ENCODE measurements at regions not wholly inside any gene's neighbourhood (a gene's known extent, or its start where the extent isn't known, plus 50 kb on each side); places are given as distances from the start of the nearest gene placed in this dataset.

- H3K36me3 ChIP-seq (ENCODE audit: control insufficient read depth in 2 of 2, insufficient read depth in 2 of 2, low read length in 2 of 2), result no peaks in the 10 kb centered on the region
- no peaks in the 10 kb centered on the region for H3K4me1 ChIP-seq (ENCODE audit: control insufficient read depth in 2 of 2, insufficient read depth in 2 of 2, low read length in 2 of 2)
- H3K27ac ChIP-seq (ENCODE audit: low read depth in 2 of 2, low read length in 2 of 2), result no peak overlapping the region
- H3K27me3 ChIP-seq (ENCODE audit: control insufficient read depth in 2 of 2, insufficient read depth in 2 of 2, low read length in 2 of 2), result no peaks in the 10 kb centered on the region
- H3K4me3 ChIP-seq (ENCODE audit: low read length in 2 of 2), result no peak overlapping the region
- no peak overlapping the region for H3K9ac ChIP-seq (ENCODE audit: low read depth in 1 of 2, low read length in 2 of 2)
- no peaks in the 10 kb centered on the region for H3K9me3 ChIP-seq (ENCODE audit: control insufficient read depth in 2 of 2, low read length in 2 of 2)
Observed at GRCh38 chr5:85148701-85149100, 764.0 kb upstream of the EDIL3 start.

DNA sequence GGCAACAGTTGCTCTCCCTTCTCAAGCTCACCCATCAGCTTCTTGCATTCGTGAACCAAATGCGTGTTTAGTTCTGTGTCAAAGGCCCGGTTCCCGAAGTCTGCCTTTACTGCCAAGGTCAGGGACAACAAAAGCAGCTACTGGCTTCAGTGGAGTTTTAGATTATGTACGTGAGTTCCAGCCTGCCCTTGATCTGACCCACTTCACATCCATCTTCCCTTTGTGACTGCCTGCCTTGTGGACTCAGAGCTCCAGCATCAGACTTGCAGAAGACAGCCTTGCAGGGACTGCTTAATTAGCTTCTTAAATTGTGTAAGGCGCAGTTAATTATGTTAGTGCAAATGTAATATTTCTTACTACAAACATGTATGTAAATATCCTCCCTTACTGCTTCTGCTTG, 774.7 kb upstream of the EDIL3 start:
- Histone ChIP-seq H3K4me3 (ENCODE audit: low read length in 2 of 2) (no peak overlapping the region), H3K9ac (ENCODE audit: low read depth in 1 of 2, low read length in 2 of 2) (no peak overlapping the region)

DNA sequence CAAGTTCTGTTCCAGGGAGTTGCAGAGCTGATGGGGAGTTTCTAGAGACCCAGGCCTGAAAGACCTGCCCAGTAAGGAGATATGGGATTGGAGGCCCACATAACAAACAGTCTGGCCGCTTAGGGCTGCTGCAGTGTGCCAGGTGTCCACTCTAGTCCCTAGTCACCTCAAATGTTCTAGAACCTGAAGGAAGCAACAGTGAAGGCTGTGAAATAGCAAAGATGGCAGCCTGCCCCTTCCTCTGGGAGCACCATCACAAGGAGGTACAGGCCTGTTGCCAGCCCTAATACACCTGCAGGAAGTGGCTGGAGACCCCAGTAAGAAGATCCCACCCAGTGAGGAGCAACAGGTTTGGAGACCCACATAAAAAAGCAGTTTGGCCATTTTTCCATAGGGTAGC, 783.8 kb upstream of the EDIL3 start:
- no peaks in the 10 kb centered on the region for H3K27me3 ChIP-seq (ENCODE audit: control insufficient read depth in 2 of 2, insufficient read depth in 2 of 2, low read length in 2 of 2)
- H3K4me3 ChIP-seq (ENCODE audit: low read length in 2 of 2), result no peak overlapping the region
- H3K9me3 ChIP-seq (ENCODE audit: control insufficient read depth in 2 of 2, low read length in 2 of 2), result no peaks in the 10 kb centered on the region
- no peak overlapping the region for H3K27ac ChIP-seq (ENCODE audit: low read depth in 2 of 2, low read length in 2 of 2)
- H3K9ac ChIP-seq (ENCODE audit: low read depth in 1 of 2, low read length in 2 of 2), result no peak overlapping the region
- no peaks in the 10 kb centered on the region for H3K36me3 ChIP-seq (ENCODE audit: control insufficient read depth in 2 of 2, insufficient read depth in 2 of 2, low read length in 2 of 2)
- H3K4me1 ChIP-seq (ENCODE audit: control insufficient read depth in 2 of 2, insufficient read depth in 2 of 2, low read length in 2 of 2), result no peaks in the 10 kb centered on the region

More for the DNA sequence above, 774.7 kb upstream of the EDIL3 start:
- H3K36me3 ChIP-seq (ENCODE audit: control insufficient read depth in 2 of 2, insufficient read depth in 2 of 2, low read length in 2 of 2), result no peaks in the 10 kb centered on the region
- no peaks in the 10 kb centered on the region for H3K27me3 ChIP-seq (ENCODE audit: control insufficient read depth in 2 of 2, insufficient read depth in 2 of 2, low read length in 2 of 2)
- H3K9me3 ChIP-seq (ENCODE audit: control insufficient read depth in 2 of 2, low read length in 2 of 2), result no peaks in the 10 kb centered on the region
- no peak overlapping the region for H3K27ac ChIP-seq (ENCODE audit: low read depth in 2 of 2, low read length in 2 of 2)
- H3K4me1 ChIP-seq (ENCODE audit: control insufficient read depth in 2 of 2, insufficient read depth in 2 of 2, low read length in 2 of 2), result no peaks in the 10 kb centered on the region

DNA sequence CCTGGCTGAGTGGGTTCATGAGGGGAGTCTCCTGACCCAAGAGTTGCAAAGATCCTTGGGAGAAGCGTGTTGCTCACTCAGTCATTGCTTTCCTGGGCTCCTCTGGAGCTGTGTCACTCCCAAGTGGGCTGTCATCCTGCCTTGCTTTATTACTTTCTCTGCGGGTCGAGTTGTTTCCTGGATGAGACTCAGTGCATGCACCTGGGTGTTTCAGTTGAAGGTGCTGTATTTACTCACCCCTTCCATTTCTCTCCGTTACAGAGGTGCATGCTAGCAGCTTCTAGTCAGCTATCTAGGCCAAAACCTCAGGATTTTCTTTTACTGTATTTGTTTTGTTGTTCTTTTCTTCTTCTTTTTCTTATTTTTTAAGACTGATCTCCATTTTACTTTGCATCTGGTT, 785.5 kb upstream of the EDIL3 start:
- Histone ChIP-seq H3K27me3 (ENCODE audit: control insufficient read depth in 2 of 2, insufficient read depth in 2 of 2, low read length in 2 of 2) (no peaks in the 10 kb centered on the region), H3K9ac (ENCODE audit: low read depth in 1 of 2, low read length in 2 of 2) (no peak overlapping the region), H3K9me3 (ENCODE audit: control insufficient read depth in 2 of 2, low read length in 2 of 2) (no peaks in the 10 kb centered on the region), H3K4me3 (ENCODE audit: low read length in 2 of 2) (no peak overlapping the region), H3K36me3 (ENCODE audit: control insufficient read depth in 2 of 2, insufficient read depth in 2 of 2, low read length in 2 of 2) (no peaks in the 10 kb centered on the region), H3K27ac (ENCODE audit: low read depth in 2 of 2, low read length in 2 of 2) (no peak overlapping the region), H3K4me1 (ENCODE audit: control insufficient read depth in 2 of 2, insufficient read depth in 2 of 2, low read length in 2 of 2) (no peaks in the 10 kb centered on the region)

DNA sequence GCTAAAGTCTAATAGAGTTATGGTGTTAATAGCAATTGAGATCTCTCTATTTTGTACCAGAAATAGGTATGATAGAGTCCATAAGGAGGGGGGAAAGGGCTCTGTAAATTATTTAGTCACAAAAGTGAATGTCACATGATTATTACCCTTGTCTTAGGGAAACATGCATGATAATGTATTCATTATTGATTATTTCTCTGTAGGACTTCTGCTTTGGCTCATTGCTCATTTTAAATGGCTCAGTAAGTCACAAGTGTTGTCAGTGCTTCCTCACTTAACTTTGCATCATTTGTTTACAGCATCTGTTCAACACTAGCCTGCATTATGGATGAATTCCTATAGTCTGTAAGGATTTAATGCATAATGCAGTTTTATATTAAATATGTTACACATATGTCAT, 788.8 kb upstream of the EDIL3 start:
- Histone ChIP-seq H3K9ac (ENCODE audit: low read depth in 1 of 2, low read length in 2 of 2) (no peak overlapping the region), H3K27me3 (ENCODE audit: control insufficient read depth in 2 of 2, insufficient read depth in 2 of 2, low read length in 2 of 2) (no peaks in the 10 kb centered on the region), H3K36me3 (ENCODE audit: control insufficient read depth in 2 of 2, insufficient read depth in 2 of 2, low read length in 2 of 2) (no peaks in the 10 kb centered on the region), H3K4me1 (ENCODE audit: control insufficient read depth in 2 of 2, insufficient read depth in 2 of 2, low read length in 2 of 2) (no peaks in the 10 kb centered on the region), H3K4me3 (ENCODE audit: low read length in 2 of 2) (no peak overlapping the region), H3K27ac (ENCODE audit: low read depth in 2 of 2, low read length in 2 of 2) (no peak overlapping the region), H3K9me3 (ENCODE audit: control insufficient read depth in 2 of 2, low read length in 2 of 2) (no peaks in the 10 kb centered on the region)

- Histone ChIP-seq H3K36me3 (ENCODE audit: control insufficient read depth in 2 of 2, insufficient read depth in 2 of 2, low read length in 2 of 2) (no peaks in the 10 kb centered on the region), H3K4me3 (ENCODE audit: low read length in 2 of 2) (no peak overlapping the region), H3K27ac (ENCODE audit: low read depth in 2 of 2, low read length in 2 of 2) (no peak overlapping the region), H3K9ac (ENCODE audit: low read depth in 1 of 2, low read length in 2 of 2) (no peak overlapping the region), H3K9me3 (ENCODE audit: control insufficient read depth in 2 of 2, low read length in 2 of 2) (no peaks in the 10 kb centered on the region), H3K4me1 (ENCODE audit: control insufficient read depth in 2 of 2, insufficient read depth in 2 of 2, low read length in 2 of 2) (no peaks in the 10 kb centered on the region), H3K27me3 (ENCODE audit: control insufficient read depth in 2 of 2, insufficient read depth in 2 of 2, low read length in 2 of 2) (no peaks in the 10 kb centered on the region)
Observed at GRCh38 chr5:85182344-85182743, 797.7 kb upstream of the EDIL3 start.

DNA sequence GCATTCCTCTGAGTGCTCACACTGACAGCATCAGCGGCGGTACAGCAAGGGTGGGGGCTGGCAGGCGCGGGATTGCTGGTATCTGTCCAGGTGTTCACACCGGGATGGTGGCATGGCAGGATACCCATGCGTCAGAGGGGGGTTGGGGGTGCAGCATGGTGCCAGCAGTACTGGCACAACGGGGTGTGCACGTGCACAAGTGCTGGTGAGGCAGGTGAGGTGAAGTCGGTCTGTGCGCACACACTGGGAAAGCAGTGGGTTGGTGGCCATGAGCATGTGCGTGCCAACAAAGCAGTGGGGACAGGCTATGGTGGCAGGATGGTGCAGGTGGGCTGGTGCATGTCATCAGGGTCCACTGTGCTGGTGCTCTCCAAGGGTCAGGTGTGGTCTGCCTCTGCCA, 819.6 kb upstream of the EDIL3 start:
- no peak overlapping the region for H3K4me3 ChIP-seq (ENCODE audit: low read length in 2 of 2)
- H3K9ac ChIP-seq (ENCODE audit: low read depth in 1 of 2, low read length in 2 of 2), result no peak overlapping the region
- no peaks in the 10 kb centered on the region for H3K4me1 ChIP-seq (ENCODE audit: control insufficient read depth in 2 of 2, insufficient read depth in 2 of 2, low read length in 2 of 2)
- no peaks in the 10 kb centered on the region for H3K36me3 ChIP-seq (ENCODE audit: control insufficient read depth in 2 of 2, insufficient read depth in 2 of 2, low read length in 2 of 2)
- H3K27ac ChIP-seq (ENCODE audit: low read depth in 2 of 2, low read length in 2 of 2), result no peak overlapping the region
- H3K9me3 ChIP-seq (ENCODE audit: control insufficient read depth in 2 of 2, low read length in 2 of 2), result no peaks in the 10 kb centered on the region
- H3K27me3 ChIP-seq (ENCODE audit: control insufficient read depth in 2 of 2, insufficient read depth in 2 of 2, low read length in 2 of 2), result no peaks in the 10 kb centered on the region

GRCh38 chr5:85205430-85205829, 820.8 kb upstream of the EDIL3 start:
- Histone ChIP-seq H3K4me3 (ENCODE audit: low read length in 2 of 2) (no peak overlapping the region), H3K9ac (ENCODE audit: low read depth in 1 of 2, low read length in 2 of 2) (no peak overlapping the region), H3K36me3 (ENCODE audit: control insufficient read depth in 2 of 2, insufficient read depth in 2 of 2, low read length in 2 of 2) (no peaks in the 10 kb centered on the region), H3K27me3 (ENCODE audit: control insufficient read depth in 2 of 2, insufficient read depth in 2 of 2, low read length in 2 of 2) (no peaks in the 10 kb centered on the region), H3K4me1 (ENCODE audit: control insufficient read depth in 2 of 2, insufficient read depth in 2 of 2, low read length in 2 of 2) (no peaks in the 10 kb centered on the region), H3K27ac (ENCODE audit: low read depth in 2 of 2, low read length in 2 of 2) (no peak overlapping the region), H3K9me3 (ENCODE audit: control insufficient read depth in 2 of 2, low read length in 2 of 2) (no peaks in the 10 kb centered on the region)

GRCh38 chr5:85225388-85225787, 840.7 kb upstream of the EDIL3 start:
- Histone ChIP-seq H3K9ac (ENCODE audit: low read depth in 1 of 2, low read length in 2 of 2) (no peak overlapping the region), H3K9me3 (ENCODE audit: control insufficient read depth in 2 of 2, low read length in 2 of 2) (no peaks in the 10 kb centered on the region), H3K27ac (ENCODE audit: low read depth in 2 of 2, low read length in 2 of 2) (no peak overlapping the region), H3K36me3 (ENCODE audit: control insufficient read depth in 2 of 2, insufficient read depth in 2 of 2, low read length in 2 of 2) (no peaks in the 10 kb centered on the region), H3K4me1 (ENCODE audit: control insufficient read depth in 2 of 2, insufficient read depth in 2 of 2, low read length in 2 of 2) (no peaks in the 10 kb centered on the region), H3K4me3 (ENCODE audit: low read length in 2 of 2) (no peak overlapping the region), H3K27me3 (ENCODE audit: control insufficient read depth in 2 of 2, insufficient read depth in 2 of 2, low read length in 2 of 2) (no peaks in the 10 kb centered on the region)

DNA sequence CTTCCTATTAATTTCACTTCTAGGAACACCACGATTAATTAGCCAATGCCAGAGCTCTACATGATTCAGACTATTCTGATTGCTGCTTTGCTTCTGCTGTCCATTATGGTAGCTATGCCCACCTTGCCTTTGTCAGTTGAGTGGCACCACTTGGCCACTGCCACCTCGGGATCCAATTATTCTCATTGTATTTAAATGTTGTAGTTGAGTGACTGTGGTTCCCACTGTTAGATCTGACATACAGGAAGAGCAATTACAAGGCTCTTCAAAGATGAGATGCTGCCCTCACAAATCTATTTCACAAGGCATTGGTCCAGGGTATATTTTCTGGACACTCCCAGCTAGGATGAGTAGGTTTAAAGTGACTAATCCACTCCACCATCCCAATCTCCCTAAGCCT, 864.5 kb upstream of the EDIL3 start:
- Histone ChIP-seq H3K9ac (ENCODE audit: low read depth in 1 of 2, low read length in 2 of 2) (no peak overlapping the region), H3K4me1 (ENCODE audit: control insufficient read depth in 2 of 2, insufficient read depth in 2 of 2, low read length in 2 of 2) (no peaks in the 10 kb centered on the region), H3K27ac (ENCODE audit: low read depth in 2 of 2, low read length in 2 of 2) (no peak overlapping the region), H3K36me3 (ENCODE audit: control insufficient read depth in 2 of 2, insufficient read depth in 2 of 2, low read length in 2 of 2) (no peaks in the 10 kb centered on the region), H3K4me3 (ENCODE audit: low read length in 2 of 2) (no peak overlapping the region), H3K27me3 (ENCODE audit: control insufficient read depth in 2 of 2, insufficient read depth in 2 of 2, low read length in 2 of 2) (no peaks in the 10 kb centered on the region), H3K9me3 (ENCODE audit: control insufficient read depth in 2 of 2, low read length in 2 of 2) (no peaks in the 10 kb centered on the region)

DNA sequence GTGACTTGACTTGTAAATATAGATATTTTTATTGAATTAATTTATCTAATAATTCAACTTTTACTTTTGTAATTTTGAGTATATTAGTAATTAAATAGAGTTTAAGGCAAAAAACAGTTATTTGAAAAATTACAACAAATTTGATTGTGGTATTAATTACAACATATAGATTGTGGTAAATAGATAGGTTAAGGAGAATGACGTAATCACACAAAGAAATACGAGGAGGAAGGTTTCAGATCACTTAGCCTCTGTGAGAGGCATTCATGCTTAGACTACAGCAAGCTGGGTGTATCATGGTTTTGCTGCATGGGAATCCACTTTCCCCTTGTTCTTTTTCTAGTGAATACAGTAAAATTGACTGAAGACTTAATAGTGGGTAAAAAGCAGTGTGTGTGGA, 878.4 kb upstream of the EDIL3 start:
- Histone ChIP-seq H3K4me3 (ENCODE audit: low read length in 2 of 2) (no peak overlapping the region), H3K27ac (ENCODE audit: low read depth in 2 of 2, low read length in 2 of 2) (no peak overlapping the region), H3K9ac (ENCODE audit: low read depth in 1 of 2, low read length in 2 of 2) (no peak overlapping the region), H3K27me3 (ENCODE audit: control insufficient read depth in 2 of 2, insufficient read depth in 2 of 2, low read length in 2 of 2) (no peaks in the 10 kb centered on the region), H3K4me1 (ENCODE audit: control insufficient read depth in 2 of 2, insufficient read depth in 2 of 2, low read length in 2 of 2) (no peaks in the 10 kb centered on the region), H3K36me3 (ENCODE audit: control insufficient read depth in 2 of 2, insufficient read depth in 2 of 2, low read length in 2 of 2) (no peaks in the 10 kb centered on the region), H3K9me3 (ENCODE audit: control insufficient read depth in 2 of 2, low read length in 2 of 2) (no peaks in the 10 kb centered on the region)
